HEK293 (cell line): ENCODE measurements at regions not wholly inside any gene's neighbourhood (a gene's known extent, or its start where the extent isn't known, plus 50 kb on each side); places are given as distances from the start of the nearest gene placed in this dataset.

ENCODE experiments used
- ZNF248 ChIP-seq: fragments of 450-650 bp; formaldehyde crosslinking; IDR thresholded peaks from 2 replicates; pipeline ENCODE4 v1.5.1; 2017; ENCODE audit warnings: missing biosample characterization, missing genetic modification characterization
- ZNF423 ChIP-seq: fragments of 450-650 bp; formaldehyde crosslinking; IDR thresholded peaks from 2 replicates; pipeline ENCODE4 v1.5.1; 2016; ENCODE audit warnings: missing biosample characterization, missing genetic modification characterization

GRCh38 chr2:56540916-56541315, 357.1 kb downstream of the CCDC85A start:
- TF ChIP-seq ZNF248 (tag by site-specific recombination) (no peak), ZNF423 (tag by site-specific recombination) (no peak)
